ENCODE measurements at regions not wholly inside any gene's neighbourhood (a gene's known extent, or its start where the extent isn't known, plus 50 kb on each side); places are given as distances from the start of the nearest gene placed in this dataset.

GRCh38 chr6:43977404-43978111 is 149.7 kb downstream of the MRPL14 start:
- DNase-seq (ENCODE audit: low spot score in 2 of 2), result peak; percentile 43 to 45
- no peak overlapping the region for H3K27ac ChIP-seq
- no peak for TF ChIP-seq CTCF (IDR thresholded peaks at IDR 0.05)
- no peak for TF ChIP-seq EP300 (IDR thresholded peaks at IDR 0.05)
- TF ChIP-seq POLR2A (IDR thresholded peaks at IDR 0.05), result no peak
- no peak for TF ChIP-seq POLR2AphosphoS5 (IDR thresholded peaks at IDR 0.05)
- H3K27me3 ChIP-seq, result no peaks in the 10 kb centered on the region
- no peaks in the 10 kb centered on the region for H3K9me3 ChIP-seq
- no peak overlapping the region for H3K4me3 ChIP-seq
- 81% methylated on average over 10 of the region's 10 CpGs for WGBS
- H3K36me3 ChIP-seq, result no peaks in the 10 kb centered on the region
- H3K4me1 ChIP-seq, result peaks cover 19% of the 10 kb centered on the region

- Histone ChIP-seq H3K36me3 (no peaks in the 10 kb centered on the region), H3K27me3 (no peaks in the 10 kb centered on the region), H3K9me3 (no peaks in the 10 kb centered on the region), H3K27ac (no peak overlapping the region), H3K4me1 (peaks cover 26% of the 10 kb centered on the region), H3K4me3 (no peak overlapping the region)
- DNase-seq (ENCODE audit: low spot score in 2 of 2), result peak; percentile 11 to 21
- 74% methylated on average over 5 of the region's 5 CpGs for WGBS
- no peak for TF ChIP-seq POLR2AphosphoS5 (IDR thresholded peaks at IDR 0.05)
These were observed 150.4 kb downstream of the MRPL14 start for GRCh38 chr6:43976706-43977403.

GRCh38 chr6:43974643-43975230 is 152.5 kb downstream of the MRPL14 start:
- Histone ChIP-seq H3K27ac (no peak overlapping the region), H3K4me1 (peaks cover 39% of the 10 kb centered on the region), H3K9me3 (no peaks in the 10 kb centered on the region), H3K36me3 (no peaks in the 10 kb centered on the region), H3K4me3 (no peak overlapping the region), H3K27me3 (no peaks in the 10 kb centered on the region)
- 65% methylated on average over 3 of the region's 3 CpGs for WGBS
- no peak for DNase-seq (ENCODE audit: low spot score in 2 of 2)
- TF ChIP-seq POLR2A (IDR thresholded peaks at IDR 0.05) (no peak), POLR2AphosphoS5 (IDR thresholded peaks at IDR 0.05) (no peak), EP300 (IDR thresholded peaks at IDR 0.05) (no peak), CTCF (IDR thresholded peaks at IDR 0.05) (no peak)

- Histone ChIP-seq H3K36me3 (no peaks in the 10 kb centered on the region), H3K27me3 (no peaks in the 10 kb centered on the region), H3K4me3 (no peak overlapping the region), H3K27ac (peak overlapping the region; percentile 73), H3K4me1 (peaks cover 35% of the 10 kb centered on the region), H3K9me3 (no peaks in the 10 kb centered on the region)
- TF ChIP-seq CTCF (IDR thresholded peaks at IDR 0.05) (no peak), POLR2A (IDR thresholded peaks at IDR 0.05) (no peak), EP300 (IDR thresholded peaks at IDR 0.05) (no peak)
- 39% methylated on average over 4 of the region's 4 CpGs for WGBS
- DNase-seq (ENCODE audit: low spot score in 2 of 2), result peak; percentile 59 to 67
These were observed 153.9 kb downstream of the MRPL14 start for GRCh38 chr6:43973357-43973756.

GRCh38 chr6:43972913-43973300 is 154.3 kb downstream of the MRPL14 start:
- TF ChIP-seq POLR2AphosphoS5 (IDR thresholded peaks at IDR 0.05) (no peak), POLR2A (IDR thresholded peaks at IDR 0.05) (no peak), EP300 (IDR thresholded peaks at IDR 0.05) (no peak), CTCF (IDR thresholded peaks at IDR 0.05) (no peak)
- no peaks in the 10 kb centered on the region for H3K36me3 ChIP-seq
- no peak overlapping the region for H3K4me3 ChIP-seq
- no peaks in the 10 kb centered on the region for H3K9me3 ChIP-seq
- WGBS, result 21% methylated on average over 3 of the region's 3 CpGs
- H3K27me3 ChIP-seq, result no peaks in the 10 kb centered on the region
- DNase-seq (ENCODE audit: low spot score in 2 of 2), result peak in 1 of 2 donors; percentile 68
- H3K4me1 ChIP-seq, result peaks cover 35% of the 10 kb centered on the region
- H3K27ac ChIP-seq, result peak overlapping the region; percentile 73
